HG02938 (cell line): ENCODE measurements at regions not wholly inside any gene's neighbourhood (a gene's known extent, or its start where the extent isn't known, plus 50 kb on each side); places are given as distances from the start of the nearest gene placed in this dataset.

Source experiments
- ATAC-seq: cut with Tn5 transposase; IDR thresholded peaks from one replicate; pipeline ENCODE4 v1.9.1; 2021; ENCODE audit warnings: mild to moderate bottlenecking, moderate library complexity; ENCODE audit not compliant: unreplicated experiment

DNA sequence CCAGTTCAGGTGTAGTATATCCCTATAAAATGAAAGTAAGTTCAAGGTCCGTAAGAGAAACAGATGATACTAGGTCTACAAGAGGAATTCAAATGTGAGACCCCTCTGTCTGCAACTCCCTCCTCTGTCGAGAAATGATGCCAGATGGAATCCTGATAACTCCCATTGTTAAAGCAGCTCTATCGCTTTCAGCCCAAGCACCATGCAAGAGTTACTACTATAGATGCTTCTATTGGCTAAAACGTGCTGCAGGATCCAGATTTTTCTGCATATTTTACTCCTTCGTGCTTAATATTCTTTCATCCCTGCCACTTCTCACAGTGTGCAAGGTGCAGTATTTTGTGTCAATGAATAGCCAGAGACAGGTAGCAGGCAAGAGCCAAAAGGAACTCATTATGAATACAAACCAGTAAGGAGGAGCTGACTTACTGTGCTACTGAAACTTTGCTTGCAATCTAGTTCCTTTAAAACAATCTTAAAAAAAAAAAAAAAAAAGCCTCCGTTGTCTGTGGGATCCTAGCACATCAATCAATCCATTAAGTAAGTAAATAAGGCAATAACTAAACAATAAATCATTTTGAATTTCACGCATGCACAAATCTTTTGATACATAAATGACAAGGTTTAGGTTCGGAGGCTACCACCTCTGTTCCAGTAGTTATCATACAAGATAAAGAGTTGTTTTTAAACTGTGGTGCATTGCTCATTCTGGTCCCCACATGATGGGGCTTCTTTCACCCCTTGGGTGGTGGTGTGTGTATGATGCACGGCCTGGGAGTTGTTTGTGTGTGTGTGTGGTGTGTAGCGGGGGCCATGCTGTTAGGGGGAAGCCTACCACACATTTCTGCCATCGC is 151.1 kb upstream of the MPDZ start:
- ATAC-seq = no peak

DNA sequence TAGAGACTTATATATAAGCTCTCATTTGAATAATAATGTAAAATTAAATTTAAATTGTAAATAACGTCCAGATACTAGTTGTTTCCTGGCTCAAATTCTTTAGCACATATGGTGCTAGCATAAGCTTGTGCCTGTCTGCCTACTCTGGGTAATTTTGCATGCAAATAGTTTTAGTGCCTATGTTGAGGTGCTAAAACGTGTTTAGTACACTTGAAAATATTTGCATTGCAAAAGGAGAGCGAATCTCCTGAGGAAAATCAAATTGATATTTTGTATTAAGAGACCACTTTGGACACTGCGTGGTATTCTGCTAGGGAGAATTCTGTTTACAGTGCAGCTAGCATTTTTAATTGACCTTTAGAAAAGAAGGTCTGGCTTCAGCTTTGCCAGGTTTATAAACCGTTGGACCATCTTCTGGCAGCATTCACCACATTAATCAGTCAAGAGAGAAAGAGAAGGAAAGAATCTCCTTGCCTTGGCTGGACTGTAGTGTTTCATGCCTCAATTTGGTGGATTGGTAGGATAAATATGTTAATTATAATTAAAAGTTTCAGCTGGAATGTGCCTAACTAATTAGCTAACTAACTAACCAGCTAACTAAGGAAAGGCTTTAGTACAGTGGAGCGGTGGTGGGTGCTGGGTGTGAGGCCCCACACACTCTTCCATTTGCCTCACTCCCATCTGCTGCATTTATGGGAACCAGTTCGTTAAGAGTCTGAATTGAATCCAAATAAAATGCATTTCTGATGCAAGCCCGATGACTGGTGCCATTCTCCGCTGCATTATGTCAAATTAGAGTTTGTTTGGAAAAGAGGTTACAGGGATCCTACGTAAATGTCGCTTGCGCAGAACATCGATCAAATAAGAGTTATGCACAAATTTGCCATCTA is 150.1 kb upstream of the MPDZ start:
- no peak for ATAC-seq

GRCh38 chr9:13428766-13429165 is 149.3 kb upstream of the MPDZ start:
- no peak for ATAC-seq

DNA sequence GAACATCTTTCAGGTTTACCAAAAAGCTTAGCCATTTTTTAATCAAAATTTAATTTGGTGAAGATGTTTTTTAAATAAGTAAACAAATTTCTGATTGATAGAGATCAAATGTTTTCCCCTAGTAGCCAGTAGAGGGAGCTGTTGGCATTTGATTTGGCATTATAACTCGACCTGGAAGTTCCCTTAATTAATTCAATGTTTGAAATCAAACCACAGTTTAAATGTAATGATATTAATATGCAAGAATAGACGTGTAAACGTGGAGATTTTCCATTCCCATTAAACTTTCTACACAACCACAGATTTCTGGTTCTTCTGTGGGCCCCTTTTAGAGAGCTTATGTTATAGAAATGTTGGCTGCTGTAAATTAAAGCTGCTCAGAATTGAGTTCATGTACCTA is 148.1 kb upstream of the MPDZ start:
- ATAC-seq = no peak

DNA sequence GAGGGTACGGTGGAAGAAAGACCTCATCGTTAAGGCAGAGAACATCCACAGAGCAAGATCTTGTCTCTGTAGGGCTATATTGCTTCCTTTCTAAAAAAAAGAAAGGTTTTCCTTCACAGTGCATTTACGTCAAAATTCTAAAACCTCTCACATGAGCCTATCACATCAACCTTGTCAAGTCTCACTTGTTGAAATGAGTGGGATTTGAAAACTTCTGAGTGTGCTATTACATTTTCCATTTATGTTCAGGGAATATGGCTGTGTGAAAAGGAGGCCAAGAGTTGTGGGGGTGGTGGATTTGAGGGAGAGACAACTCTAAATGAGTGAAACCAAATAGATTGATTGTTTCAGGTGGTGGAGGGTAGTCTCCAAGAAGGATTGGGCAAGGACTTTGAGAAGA is 147.1 kb upstream of the MPDZ start:
- no peak for ATAC-seq

- no peak for ATAC-seq
Observed at GRCh38 chr9:13424872-13425271, 145.4 kb upstream of the MPDZ start.

GRCh38 chr9:13424204-13424603 is 144.7 kb upstream of the MPDZ start:
- no peak for ATAC-seq

DNA sequence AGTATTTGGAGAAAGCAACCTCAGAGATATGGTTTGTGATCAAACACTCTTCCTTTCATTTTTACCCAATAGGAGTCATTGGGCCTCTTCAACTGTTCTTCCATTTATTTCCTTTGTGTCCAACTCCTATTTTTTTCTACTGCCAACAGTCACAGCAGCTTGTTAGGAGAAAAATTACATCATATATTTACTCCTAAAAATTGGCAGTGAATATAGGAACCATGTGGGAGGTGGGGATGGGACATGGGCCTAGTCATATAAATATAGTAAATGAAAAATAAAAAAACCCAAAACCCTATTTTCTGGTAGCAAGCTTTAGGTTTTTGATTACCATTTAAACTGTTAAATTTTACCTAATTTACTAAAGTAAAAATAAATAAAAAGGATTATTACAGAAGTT is 134.9 kb upstream of the MPDZ start:
- no peak for ATAC-seq

GRCh38 chr9:13412331-13412730 is 132.8 kb upstream of the MPDZ start:
- ATAC-seq = no peak

GRCh38 chr9:13411791-13412190 is 132.3 kb upstream of the MPDZ start:
- no peak for ATAC-seq

- no peak for ATAC-seq
Observed at GRCh38 chr9:13410566-13411031, 131.1 kb upstream of the MPDZ start.

DNA sequence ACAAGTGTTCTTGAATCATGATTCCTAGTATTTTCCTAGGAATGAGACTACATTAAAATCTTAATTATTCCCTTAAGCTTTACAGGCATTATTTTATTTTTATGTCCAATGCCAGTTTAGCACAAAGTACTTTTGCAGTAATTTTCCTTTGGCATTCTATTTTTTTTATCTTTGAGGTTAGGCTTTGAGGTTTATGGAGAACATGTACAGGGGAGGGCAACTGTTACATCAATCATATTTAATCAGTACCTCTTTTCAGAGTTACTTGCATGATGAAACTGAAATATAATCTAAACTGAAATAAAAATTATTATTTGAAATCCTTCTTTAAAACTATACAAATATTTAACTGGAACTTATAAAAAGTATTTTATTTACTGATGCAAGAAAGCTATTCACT is 118.2 kb upstream of the MPDZ start:
- no peak for ATAC-seq

GRCh38 chr9:13397220-13397619 is 117.7 kb upstream of the MPDZ start:
- no peak for ATAC-seq

GRCh38 chr9:13396418-13396817 is 116.9 kb upstream of the MPDZ start:
- no peak for ATAC-seq

DNA sequence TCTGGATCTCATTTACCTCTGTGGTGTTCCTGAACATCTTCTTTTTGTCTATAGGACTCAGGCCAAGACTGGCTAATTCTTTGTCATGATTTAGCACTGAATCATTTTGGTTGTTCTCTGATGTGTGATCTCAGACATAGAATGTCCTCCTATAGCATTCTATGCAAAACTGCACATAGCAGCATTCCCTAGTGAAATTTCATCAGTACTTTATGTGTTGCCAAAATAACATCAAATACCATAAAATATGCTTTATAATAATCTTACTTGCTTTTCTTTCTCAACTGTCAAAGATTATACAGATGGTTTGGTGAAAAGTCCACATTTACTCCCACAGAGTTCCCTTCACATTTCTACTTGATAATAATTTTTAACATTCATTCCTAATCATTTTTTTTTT is 115.7 kb upstream of the MPDZ start:
- no peak for ATAC-seq

DNA sequence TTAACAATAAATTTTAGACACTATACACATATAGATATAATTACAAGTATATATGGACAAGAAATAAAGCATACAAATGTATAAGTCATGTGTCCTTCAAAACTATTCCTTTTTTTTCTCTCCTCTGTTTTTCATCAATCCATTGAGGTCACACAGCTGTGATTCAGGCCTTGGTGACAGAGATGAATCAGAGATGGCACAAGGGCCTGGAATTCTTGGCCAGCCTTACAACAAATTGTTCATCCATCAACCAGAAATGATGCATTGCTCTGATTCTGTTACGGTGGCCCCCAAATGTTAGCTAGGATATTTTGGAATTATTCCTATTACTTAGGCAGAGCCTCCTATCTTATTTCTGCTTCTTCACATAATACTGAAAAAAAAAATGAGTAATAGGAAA is 108.7 kb upstream of the MPDZ start:
- no peak for ATAC-seq

GRCh38 chr9:13387734-13388067 is 108.2 kb upstream of the MPDZ start:
- ATAC-seq = no peak

DNA sequence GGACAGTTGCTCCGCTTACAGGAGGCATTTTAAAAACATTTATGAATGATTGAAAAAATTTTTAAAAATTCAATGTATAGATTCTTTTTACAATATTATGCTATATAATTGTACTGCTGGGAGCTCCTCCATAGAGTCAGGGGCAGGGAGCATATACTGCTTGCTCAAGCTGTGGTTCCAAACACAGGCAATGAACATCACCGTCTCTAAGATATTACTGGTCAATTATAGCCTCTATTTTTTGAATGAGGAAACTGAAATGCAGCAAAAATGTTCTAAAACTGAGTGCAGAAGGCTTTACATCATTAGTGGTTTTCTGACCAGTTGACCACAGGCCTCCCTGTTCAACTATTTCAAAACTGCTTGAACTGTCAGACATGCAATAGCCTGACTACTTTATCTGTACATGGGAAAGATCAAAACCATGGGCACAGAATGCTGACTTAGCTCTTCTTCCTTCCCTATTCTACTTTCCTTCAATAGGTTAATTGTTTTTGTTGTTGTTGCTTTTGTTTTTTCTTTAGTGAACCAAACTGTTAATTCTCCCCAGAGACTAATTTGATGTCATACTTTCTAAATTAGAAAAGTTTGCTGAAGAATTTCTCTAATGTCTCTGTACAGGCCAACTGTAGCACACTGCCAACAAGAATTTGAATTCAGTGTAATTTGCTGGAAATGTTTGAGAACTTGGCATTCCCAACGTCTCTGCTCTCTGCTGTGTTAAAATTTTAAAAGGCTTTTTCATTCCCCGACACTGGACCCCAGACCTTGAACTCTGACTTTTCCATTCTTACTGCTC is 107.6 kb upstream of the MPDZ start:
- no peak for ATAC-seq

- ATAC-seq = no peak
Observed at GRCh38 chr9:13386316-13386715, 106.8 kb upstream of the MPDZ start.

DNA sequence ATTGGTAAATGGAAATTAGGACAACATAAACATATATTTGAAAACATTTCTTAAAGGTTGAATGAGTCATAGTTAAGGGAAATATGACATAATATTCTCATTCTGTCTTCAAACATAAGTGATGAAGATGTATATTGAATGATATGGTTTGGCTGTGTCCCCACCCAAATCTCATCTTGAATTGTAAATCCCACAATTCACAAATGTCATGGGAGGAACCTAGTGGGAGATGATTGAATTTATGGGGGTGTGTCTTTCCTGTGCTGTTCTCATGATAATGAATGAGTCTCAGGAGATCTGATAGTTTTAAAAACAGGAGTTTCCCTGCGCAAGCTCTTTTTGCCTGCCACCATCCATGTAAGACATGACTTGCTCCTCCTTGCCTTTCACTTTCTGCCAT is 104.4 kb upstream of the MPDZ start:
- no peak for ATAC-seq

- no peak for ATAC-seq
Observed at GRCh38 chr9:13383216-13383615, 103.7 kb upstream of the MPDZ start.
